Ishikawa (cell line): ENCODE measurements at regions not wholly inside any gene's neighbourhood (a gene's known extent, or its start where the extent isn't known, plus 50 kb on each side); places are given as distances from the start of the nearest gene placed in this dataset.

Experiments
- EP300 ChIP-seq: IDR thresholded peaks from 2 replicates; pipeline ENCODE4 v1.6.1; 2012; ENCODE audit warnings: borderline replicate concordance
- NFIC ChIP-seq: IDR thresholded peaks from 2 replicates; pipeline ENCODE4 v1.6.1; 2012
- TAF1 ChIP-seq: IDR thresholded peaks from 2 replicates; pipeline ENCODE4 v1.6.1; 2012; ENCODE audit warnings: low read depth, mild to moderate bottlenecking
- TCF12 ChIP-seq: IDR thresholded peaks from 2 replicates; pipeline ENCODE4 v1.6.1; 2012; ENCODE audit warnings: low read depth
- YY1 ChIP-seq: IDR thresholded peaks from 2 replicates; pipeline ENCODE4 v1.6.1; 2012; ENCODE audit warnings: low read depth
- TF ChIP-seq, protein P1 (sequence below): IDR thresholded peaks from 2 replicates; pipeline ENCODE4 v1.6.1; 2012; ENCODE audit warnings: low read depth, mild to moderate bottlenecking
- TF ChIP-seq, protein P2 (sequence below): IDR thresholded peaks from 2 replicates; pipeline ENCODE4 v1.6.1; 2012
- TF ChIP-seq, protein P3 (sequence below): IDR thresholded peaks from 2 replicates; pipeline ENCODE4 v1.6.1; 2012

DNA sequence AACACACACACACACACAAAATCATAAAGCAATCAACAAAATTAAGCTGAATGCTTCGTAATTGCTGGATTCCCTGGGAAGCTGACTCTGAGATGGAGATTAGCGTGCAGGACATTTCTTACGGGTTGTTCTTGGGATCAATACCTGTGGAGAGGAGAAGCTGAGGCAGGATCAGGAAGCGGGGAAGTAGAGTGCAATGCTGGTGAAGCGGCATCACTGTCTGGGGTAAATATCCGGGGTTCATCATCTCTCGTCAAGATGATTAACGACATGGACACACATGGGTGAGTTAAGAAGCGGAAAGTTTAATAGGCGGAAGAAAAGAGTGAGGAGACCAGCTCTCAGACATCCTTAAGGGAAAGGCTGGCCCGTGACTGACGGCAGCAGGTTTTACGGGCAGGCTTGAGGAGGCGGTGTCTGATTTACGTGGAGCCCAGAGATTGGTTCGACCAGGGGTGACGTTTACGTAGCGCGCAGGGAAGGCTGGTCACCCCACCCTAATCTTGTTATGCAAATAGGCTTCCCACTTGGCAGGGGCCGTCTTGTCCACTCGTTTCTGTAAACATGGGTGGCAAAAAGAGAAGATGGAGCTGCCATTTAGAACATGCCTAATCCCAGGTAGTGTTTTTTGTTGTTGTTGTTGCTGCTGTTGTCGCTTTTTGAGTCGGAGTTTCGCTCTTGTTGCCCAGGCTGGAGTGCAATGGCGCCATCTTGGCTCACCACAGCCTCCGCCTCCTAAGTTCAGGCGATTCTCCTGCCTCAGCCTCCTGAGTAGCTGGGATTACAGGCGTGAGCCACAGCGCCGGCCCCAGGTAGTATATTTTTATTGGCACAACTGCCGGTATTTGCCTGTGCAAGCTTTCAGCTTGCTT is 135.6 kb upstream of the KCNJ15 start:
- TF ChIP-seq TCF12: no peak
- TF ChIP-seq TAF1: no peak
- no peak for TF ChIP-seq EP300
- TF ChIP-seq NFIC: no peak
- TF ChIP-seq YY1: no peak
- TF ChIP-seq, protein P1, sequence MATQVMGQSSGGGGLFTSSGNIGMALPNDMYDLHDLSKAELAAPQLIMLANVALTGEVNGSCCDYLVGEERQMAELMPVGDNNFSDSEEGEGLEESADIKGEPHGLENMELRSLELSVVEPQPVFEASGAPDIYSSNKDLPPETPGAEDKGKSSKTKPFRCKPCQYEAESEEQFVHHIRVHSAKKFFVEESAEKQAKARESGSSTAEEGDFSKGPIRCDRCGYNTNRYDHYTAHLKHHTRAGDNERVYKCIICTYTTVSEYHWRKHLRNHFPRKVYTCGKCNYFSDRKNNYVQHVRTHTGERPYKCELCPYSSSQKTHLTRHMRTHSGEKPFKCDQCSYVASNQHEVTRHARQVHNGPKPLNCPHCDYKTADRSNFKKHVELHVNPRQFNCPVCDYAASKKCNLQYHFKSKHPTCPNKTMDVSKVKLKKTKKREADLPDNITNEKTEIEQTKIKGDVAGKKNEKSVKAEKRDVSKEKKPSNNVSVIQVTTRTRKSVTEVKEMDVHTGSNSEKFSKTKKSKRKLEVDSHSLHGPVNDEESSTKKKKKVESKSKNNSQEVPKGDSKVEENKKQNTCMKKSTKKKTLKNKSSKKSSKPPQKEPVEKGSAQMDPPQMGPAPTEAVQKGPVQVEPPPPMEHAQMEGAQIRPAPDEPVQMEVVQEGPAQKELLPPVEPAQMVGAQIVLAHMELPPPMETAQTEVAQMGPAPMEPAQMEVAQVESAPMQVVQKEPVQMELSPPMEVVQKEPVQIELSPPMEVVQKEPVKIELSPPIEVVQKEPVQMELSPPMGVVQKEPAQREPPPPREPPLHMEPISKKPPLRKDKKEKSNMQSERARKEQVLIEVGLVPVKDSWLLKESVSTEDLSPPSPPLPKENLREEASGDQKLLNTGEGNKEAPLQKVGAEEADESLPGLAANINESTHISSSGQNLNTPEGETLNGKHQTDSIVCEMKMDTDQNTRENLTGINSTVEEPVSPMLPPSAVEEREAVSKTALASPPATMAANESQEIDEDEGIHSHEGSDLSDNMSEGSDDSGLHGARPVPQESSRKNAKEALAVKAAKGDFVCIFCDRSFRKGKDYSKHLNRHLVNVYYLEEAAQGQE: no peak
- TF ChIP-seq, protein P2, sequence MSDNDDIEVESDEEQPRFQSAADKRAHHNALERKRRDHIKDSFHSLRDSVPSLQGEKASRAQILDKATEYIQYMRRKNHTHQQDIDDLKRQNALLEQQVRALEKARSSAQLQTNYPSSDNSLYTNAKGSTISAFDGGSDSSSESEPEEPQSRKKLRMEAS: no peak
- TF ChIP-seq, protein P3, sequence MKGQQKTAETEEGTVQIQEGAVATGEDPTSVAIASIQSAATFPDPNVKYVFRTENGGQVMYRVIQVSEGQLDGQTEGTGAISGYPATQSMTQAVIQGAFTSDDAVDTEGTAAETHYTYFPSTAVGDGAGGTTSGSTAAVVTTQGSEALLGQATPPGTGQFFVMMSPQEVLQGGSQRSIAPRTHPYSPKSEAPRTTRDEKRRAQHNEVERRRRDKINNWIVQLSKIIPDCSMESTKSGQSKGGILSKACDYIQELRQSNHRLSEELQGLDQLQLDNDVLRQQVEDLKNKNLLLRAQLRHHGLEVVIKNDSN: no peak
